KMS-11 (cell line): ENCODE measurements at regions not wholly inside any gene's neighbourhood (a gene's known extent, or its start where the extent isn't known, plus 50 kb on each side); places are given as distances from the start of the nearest gene placed in this dataset.

ENCODE experiments used
- H2AFZ ChIP-seq: fragments of 200-600 bp; sonication (generic); 2 replicates; pipeline ENCODE4 v1.6.1; 2016; ENCODE audit warnings: antibody characterized with exemption, mixed run types, low read depth
- H3K27ac ChIP-seq: fragments of 200-600 bp; sonication (generic); 2 replicates; pipeline ENCODE4 v1.6.1; 2016; ENCODE audit warnings: mild to moderate bottlenecking, mixed run types
- H3K27me3 ChIP-seq: fragments of 200-600 bp; sonication (generic); 2 replicates; pipeline ENCODE4 v1.6.1; 2017; ENCODE audit warnings: mild to moderate bottlenecking, low read depth, mixed run types, moderate library complexity; ENCODE audit not compliant: insufficient read depth
- H3K36me3 ChIP-seq: fragments of 200-600 bp; sonication (generic); 2 replicates; pipeline ENCODE4 v1.6.1; 2017; ENCODE audit warnings: mild to moderate bottlenecking, mixed run types; ENCODE audit not compliant: insufficient read depth
- H3K4me1 ChIP-seq: fragments of 200-600 bp; sonication (generic); 2 replicates; pipeline ENCODE4 v1.6.1; 2016; ENCODE audit warnings: mild to moderate bottlenecking, low read depth, mixed run types; ENCODE audit not compliant: poor library complexity, severe bottlenecking
- H3K4me2 ChIP-seq: fragments of 200-600 bp; sonication (generic); 2 replicates; pipeline ENCODE4 v1.7.0; 2016; ENCODE audit warnings: mild to moderate bottlenecking, mixed run types
- H3K4me3 ChIP-seq: fragments of 200-600 bp; sonication (generic); IDR thresholded peaks from 2 replicates; pipeline ENCODE4 v1.6.1; 2017; ENCODE audit warnings: low read depth, low read length, mixed read lengths; ENCODE audit not compliant: insufficient read depth
- H3K79me2 ChIP-seq: fragments of 200-600 bp; sonication (generic); 2 replicates; pipeline ENCODE4 v1.6.1; 2016; ENCODE audit warnings: low read depth, mixed run types; ENCODE audit not compliant: insufficient read depth
- H3K9ac ChIP-seq: fragments of 200-600 bp; sonication (generic); 2 replicates; pipeline ENCODE4 v1.6.1; 2016; ENCODE audit warnings: mild to moderate bottlenecking, mixed run types
- H4K20me1 ChIP-seq: fragments of 200-600 bp; sonication (generic); 2 replicates; pipeline ENCODE4 v1.6.1; 2016; ENCODE audit warnings: mild to moderate bottlenecking, mixed run types; ENCODE audit not compliant: insufficient read depth
- CTCF ChIP-seq: fragments of 200-600 bp; sonication (generic); conservative IDR thresholded peaks from 2 replicates; pipeline ENCODE4 v1.6.1; 2017; ENCODE audit warnings: low read depth, mild to moderate bottlenecking, antibody characterized with exemption, low read length, moderate library complexity, mixed read lengths

GRCh38 chr7:130937830-130938229 lies 203.8 kb upstream of the KLF14 start:
- no peak overlapping the region for H3K4me3 ChIP-seq
- peaks cover 13% of the 10 kb centered on the region for H3K4me1 ChIP-seq
- H3K79me2 ChIP-seq = peaks cover 97% of the 10 kb centered on the region
- no peak overlapping the region for H3K4me2 ChIP-seq
- no peak overlapping the region for H3K9ac ChIP-seq
- H3K27me3 ChIP-seq = no peaks in the 10 kb centered on the region
- H4K20me1 ChIP-seq = peaks cover 17% of the 10 kb centered on the region; the same call in 1 of the 2 replicates
- H3K36me3 ChIP-seq = peaks cover 8% of the 10 kb centered on the region; the same call in 1 of the 2 replicates
- TF ChIP-seq CTCF = no peak
- no peak overlapping the region for H2AFZ ChIP-seq
- H3K27ac ChIP-seq = no peak overlapping the region

- no peak overlapping the region for H3K27ac ChIP-seq
- no peak overlapping the region for H2AFZ ChIP-seq
- H3K4me1 ChIP-seq = peaks cover 20% of the 10 kb centered on the region
- H3K27me3 ChIP-seq = no peaks in the 10 kb centered on the region
- TF ChIP-seq CTCF = no peak
- no peak overlapping the region for H3K4me3 ChIP-seq
- H4K20me1 ChIP-seq = peaks cover 17% of the 10 kb centered on the region; the same call in 1 of the 2 replicates
- peaks cover 8% of the 10 kb centered on the region; the same call in 1 of the 2 replicates for H3K36me3 ChIP-seq
- no peak overlapping the region for H3K9ac ChIP-seq
- H3K79me2 ChIP-seq = peaks cover 97% of the 10 kb centered on the region
- H3K4me2 ChIP-seq = no peak overlapping the region
Measured at GRCh38 chr7:130938661-130939060, 204.7 kb upstream of the KLF14 start.

GRCh38 chr7:130939321-130940095 lies 205.5 kb upstream of the KLF14 start:
- Histone ChIP-seq H3K9ac (no peak overlapping the region), H3K4me2 (no peak overlapping the region), H3K36me3 (peaks cover 8% of the 10 kb centered on the region; the same call in 1 of the 2 replicates), H4K20me1 (peaks cover 17% of the 10 kb centered on the region; the same call in 1 of the 2 replicates), H3K79me2 (peaks cover 98% of the 10 kb centered on the region), H3K27me3 (no peaks in the 10 kb centered on the region), H3K4me3 (no peak overlapping the region), H2AFZ (no peak overlapping the region), H3K4me1 (peaks cover 20% of the 10 kb centered on the region), H3K27ac (no peak overlapping the region)
- no peak for TF ChIP-seq CTCF

- Histone ChIP-seq H3K36me3 (peaks cover 8% of the 10 kb centered on the region; the same call in 1 of the 2 replicates), H2AFZ (no peak overlapping the region), H3K9ac (no peak overlapping the region), H3K27ac (no peak overlapping the region), H4K20me1 (peaks cover 17% of the 10 kb centered on the region; the same call in 1 of the 2 replicates), H3K4me1 (peaks cover 23% of the 10 kb centered on the region), H3K4me2 (no peak overlapping the region), H3K27me3 (no peaks in the 10 kb centered on the region), H3K79me2 (peaks cover 100% of the 10 kb centered on the region), H3K4me3 (no peak overlapping the region)
- no peak for TF ChIP-seq CTCF
Measured at GRCh38 chr7:130940326-130940725, 206.3 kb upstream of the KLF14 start.
